ENCODE measurements at regions not wholly inside any gene's neighbourhood (a gene's known extent, or its start where the extent isn't known, plus 50 kb on each side); places are given as distances from the start of the nearest gene placed in this dataset.

DNA sequence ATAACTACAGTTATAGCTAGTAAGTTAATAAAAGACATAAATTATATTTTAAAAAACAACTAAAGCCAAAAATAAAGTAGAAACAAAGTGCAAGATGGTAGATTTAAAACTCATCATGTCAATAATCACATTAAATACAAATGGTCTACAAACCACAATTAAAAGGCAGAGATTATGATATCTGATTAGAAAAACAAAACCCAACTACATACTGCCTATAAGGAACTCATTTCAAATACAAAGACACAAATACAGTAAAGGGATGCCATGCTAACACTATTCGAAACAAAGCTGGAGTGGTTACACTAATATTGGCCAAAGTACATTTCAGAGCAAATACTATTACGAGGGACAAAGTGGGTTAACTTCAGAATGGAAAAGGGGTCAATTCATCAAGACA lies 426.5 kb downstream of the SHQ1 start:
- DNase-seq, result no peak

DNA sequence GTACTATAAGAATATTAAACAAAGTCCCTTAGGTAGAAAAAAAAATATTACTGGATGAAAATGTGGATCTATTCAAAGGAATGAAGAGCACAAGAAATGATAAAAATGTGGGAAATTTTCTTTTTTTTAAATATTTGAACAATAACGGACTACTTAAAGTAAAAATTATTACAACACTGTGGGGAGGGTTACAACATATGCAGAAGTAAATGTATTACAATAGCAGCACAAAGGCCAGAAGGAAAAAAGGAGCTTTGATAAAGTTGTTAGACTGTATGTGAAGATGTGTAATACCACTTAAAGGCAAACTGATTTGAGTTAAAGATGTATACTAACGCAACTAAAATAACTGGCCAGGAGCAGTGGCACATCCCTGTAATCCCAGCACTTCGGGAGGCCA lies 427.1 kb downstream of the SHQ1 start:
- DNase-seq, result no peak

DNA sequence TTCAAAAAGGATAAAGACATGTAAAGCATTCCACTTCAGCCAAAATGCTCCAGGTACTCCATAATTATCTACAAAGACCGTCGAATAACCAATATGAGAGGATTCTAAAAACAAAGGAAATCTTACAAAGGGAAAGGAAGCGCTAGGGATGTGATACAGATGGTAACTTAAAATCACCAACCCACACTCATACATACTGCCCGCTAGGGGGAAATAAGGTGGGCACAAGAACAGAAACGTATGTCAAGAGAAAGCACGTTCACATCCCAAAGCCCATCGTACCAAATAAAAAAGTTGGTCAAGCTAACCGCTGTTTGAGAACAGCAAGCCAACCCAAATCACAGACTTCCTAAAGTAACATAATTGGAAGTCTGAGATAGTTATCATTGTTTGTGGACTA lies 429.4 kb downstream of the SHQ1 start:
- DNase-seq, result no peak

DNA sequence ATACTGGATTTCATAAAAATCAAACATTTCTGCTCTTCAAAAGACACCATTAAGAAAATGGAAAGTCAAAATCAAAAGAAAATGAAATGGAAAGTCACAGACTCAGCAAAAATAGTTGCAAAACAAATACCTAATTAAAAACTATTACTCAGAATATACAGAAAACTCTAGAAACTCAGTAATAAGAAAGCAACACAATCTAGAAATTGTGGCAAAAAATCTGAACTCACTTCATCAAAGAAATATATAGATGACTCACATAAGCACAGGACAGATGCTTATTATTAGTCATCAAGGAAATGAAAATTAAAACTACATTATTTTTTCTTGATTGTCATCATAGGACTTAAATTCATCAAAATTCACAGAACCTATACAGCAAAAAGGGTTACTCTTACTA lies 430.0 kb downstream of the SHQ1 start:
- no peak for DNase-seq

DNA sequence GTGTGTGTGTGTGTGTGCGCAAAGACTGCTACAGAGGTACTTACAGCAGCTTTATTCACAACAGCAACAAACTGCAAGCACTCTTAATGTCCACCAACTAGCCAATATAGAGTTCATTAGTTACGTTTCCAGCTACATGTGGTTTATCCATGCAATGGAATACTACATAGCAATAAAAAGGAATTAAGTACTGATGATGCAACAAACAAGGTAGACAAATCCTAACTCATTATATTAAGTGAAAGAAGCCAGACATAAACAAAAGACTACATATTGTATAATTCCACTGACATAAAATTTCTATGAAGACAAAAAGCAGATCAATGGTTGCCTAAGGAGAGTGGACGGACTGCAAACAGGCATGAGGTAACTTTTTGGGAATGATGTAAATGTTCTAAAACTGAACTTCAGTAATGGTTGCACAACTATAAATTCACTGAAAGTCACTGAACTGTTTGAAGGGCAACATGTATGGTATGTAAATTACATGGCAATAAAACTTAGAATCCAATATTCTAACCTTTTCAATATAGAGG lies 433.7 kb downstream of the SHQ1 start:
- DNase-seq, result no peak

DNA sequence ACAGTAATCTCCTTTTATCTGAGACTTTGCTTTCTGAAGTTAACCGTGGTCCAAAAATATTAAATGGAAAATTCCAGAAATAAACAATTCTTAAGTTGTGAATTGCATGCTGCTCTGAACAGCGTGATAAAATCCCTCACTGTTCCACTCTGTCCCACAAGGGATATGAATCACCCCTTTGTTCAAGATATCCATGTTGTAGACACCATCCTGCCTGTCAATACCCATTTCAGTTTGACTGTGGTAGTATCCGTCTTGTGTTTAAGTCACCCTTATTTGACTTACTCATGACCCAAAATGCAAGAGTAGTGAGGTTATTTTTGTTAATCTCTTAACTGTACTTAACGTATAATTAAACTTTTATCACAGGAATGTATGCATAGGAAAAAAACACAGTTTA lies 435.0 kb downstream of the SHQ1 start:
- DNase-seq, result no peak

DNA sequence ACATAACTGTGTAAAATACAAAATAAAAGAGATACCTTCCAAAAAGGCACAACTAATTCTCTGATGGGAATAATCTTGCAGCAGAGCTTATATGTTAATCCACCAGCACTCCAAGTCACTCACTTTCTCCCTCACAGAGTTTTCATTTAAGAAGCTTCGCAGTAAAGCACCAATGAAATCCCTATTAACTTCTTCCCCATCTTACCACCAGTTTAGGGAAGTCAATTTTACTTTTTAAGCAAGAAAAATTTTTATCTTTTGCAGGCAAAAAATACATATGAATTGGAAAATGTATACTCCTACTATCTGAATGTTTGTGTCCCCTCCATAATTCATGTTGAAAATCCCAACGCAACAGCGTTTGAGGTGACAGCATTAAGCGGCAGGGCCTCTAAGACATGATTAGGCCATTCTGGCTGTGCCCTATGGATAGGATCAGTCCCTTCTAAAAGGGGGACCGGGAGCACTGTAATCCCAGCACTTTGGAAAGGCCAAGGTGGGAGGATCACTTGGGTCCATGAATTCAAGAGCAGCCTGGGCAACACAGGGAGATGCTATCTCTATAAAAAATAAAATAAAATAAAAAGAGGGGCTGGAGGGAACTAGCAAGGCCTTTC lies 435.8 kb downstream of the SHQ1 start:
- DNase-seq, result no peak

DNA sequence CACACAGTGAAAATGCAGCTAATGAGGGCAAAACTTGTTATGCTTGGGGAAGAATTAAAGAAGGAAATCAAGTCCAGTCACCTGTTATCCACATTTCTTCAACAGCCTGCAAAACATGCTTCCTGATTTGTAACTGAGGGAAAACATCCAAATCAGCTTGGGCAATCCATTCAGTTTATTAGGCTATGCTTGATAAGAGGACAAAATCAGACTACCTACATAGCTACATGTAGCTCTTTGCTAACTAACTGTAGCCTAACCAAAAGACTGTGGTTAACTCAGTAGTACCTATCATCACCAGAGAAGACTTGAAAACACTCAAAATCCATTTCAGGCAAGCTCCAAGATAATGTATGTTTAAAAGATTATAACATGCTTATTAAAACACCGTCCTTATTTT lies 436.4 kb downstream of the SHQ1 start:
- no peak for DNase-seq

DNA sequence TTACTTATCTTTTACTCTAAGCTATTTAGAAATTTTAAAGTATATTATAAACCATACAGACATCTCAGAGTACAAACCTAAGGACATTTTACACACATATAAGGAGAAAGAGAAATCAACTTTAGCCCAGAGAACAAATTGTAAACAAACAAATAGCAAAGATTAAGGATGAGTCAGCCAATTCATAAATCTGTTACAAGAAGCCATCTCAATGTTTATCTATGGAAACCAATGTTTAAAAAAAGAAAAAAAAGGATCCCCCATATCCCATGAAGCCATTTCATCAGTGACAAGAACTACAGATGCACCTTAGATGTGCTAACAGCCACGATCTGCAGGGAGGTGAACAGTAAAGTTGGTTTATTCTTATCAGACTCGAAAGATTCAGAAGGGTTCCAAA lies 437.1 kb downstream of the SHQ1 start:
- no peak for DNase-seq

DNA sequence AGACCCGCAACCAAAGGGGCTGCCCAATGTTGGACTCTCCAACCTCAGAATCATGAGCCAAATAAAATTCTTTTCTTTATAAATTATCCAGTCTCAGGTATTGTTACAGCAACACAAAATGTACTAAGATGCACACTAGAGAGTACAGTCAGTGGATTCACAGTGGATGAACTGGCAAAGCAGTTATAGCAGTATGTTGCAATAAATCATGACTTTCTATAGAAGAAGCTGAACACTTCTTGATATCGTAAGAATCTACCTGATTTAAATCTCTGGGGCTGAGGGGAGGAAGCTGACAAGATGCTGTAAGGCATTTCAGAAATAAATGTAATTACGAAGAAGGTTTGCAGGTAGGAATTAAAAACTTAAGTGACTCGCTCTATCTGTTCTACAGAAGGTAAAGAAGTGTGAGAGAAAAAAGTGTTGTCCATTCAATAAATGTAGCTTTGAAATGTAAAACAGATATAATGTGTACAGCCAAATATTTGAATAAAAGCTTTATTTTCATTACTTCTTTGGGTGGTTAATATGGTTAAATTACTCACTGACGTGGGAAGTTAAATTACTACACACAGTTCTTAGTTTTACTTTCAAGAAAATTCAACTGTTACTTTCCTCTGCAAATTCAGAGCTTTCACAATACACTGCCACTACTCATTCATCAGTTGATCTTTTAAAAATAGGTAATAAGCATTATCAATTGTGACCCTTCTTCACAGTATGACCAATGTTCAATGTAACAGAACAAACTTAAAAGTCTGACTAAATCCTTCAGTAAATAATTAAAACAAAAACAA lies 439.1 kb downstream of the SHQ1 start:
- DNase-seq, result no peak

DNA sequence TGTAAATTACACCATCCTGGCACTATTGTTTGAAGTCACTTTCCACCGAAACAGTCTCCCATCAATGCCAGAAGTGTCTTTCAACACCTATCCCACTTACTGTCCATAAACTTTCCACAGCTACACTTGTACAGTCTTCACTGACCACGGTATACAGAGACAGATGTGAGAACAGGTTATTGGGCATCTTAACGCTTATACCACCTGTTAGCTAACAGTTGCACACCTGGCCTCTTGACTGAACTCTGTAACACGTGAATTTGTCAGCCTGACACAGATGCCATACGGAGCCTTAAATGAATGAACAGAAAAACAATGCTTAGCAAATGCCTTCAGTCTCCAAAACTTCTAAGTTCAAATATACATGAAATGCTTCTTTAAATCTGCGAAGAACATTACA lies 440.5 kb downstream of the SHQ1 start:
- no peak for DNase-seq

DNA sequence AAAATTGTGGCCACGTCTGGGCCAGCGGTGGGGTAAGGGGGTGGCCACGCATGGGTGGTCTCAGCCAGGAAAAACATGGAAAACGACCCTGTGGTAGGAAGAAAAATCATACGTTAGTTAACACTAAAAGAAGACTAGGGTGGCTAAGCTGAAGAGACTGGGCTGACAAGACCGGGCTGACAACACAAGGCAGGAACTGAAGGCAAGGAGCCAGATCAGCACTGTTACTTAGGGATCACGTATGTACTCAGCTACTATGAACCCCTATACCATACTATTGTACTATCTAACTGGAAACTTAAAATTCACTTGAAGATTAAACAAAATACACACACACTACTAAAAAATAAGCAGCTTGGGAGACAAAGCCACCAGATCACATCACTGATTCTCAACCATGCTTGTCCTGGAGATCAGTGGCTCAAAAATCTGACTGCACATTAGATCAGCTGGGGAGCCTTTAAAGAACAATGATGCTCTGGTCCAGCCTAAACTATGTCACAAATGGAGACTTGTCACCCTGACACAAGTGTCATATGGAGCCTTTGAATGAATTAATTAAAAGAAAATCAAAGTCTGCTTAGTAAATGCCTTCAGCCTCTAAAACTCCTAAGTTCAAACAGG lies 442.2 kb downstream of the SHQ1 start:
- DNase-seq, result no peak

DNA sequence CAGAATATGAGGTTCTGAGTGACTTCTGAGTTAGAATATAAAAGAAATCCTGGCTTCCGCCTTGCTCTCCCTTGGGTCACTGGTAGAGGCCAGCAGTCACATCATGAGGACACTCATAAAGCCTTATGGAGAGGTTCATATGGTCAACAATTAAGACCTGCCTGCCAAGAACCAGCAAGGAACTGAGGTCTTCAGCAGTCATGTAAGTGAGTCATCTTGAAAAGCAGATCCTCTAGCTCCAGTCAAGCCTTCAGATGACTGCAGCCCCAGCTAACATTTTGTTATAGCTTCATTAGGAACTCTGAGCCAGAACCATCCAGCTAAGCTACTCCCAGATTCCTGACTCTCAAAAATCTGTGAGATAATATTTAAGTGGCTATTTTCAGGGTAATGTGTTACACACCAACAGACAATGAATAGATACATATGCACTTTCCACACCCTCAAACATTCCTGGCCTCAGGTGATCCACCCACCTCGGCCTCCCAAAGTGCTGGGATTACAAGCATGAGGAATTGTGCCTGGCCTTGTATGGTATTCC lies 447.2 kb downstream of the SHQ1 start:
- no peak for DNase-seq

DNA sequence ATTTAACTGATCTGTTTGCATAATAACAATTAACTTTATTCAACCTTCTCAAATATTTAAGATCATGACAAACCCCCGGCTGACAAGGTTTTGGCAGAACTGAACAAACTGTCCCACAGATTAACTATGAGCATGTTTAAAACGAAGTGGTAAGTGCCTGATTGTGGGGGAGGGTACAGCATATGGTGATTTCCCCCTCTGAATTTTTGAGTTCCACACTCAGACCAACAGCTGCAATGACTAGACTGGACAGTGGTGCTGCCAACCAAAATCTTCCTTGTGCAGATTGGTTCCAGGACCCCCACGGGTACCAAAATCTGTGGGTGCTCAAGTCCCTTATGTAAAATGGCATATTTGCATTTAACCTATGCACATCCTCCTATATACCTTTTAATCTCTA lies 449.5 kb downstream of the SHQ1 start:
- no peak for DNase-seq

DNA sequence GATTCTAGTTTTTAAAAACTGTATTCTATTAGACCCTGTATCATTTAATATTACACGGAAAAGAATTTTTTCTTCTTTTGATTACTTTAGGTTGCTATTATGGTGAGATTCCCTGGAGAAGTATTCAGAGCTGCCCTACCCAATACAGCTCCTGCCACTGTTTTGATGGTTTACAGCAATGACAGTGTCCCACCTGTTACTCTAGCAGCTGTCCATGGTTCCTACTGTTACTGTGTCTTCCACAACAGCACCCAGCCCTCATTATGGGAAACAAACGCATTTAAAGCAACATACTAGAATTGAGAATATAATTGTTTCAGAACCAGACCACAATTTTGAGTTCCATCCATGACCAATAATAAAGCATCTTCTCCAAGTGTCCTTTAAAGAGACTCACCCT lies 450.7 kb downstream of the SHQ1 start:
- DNase-seq, result no peak

DNA sequence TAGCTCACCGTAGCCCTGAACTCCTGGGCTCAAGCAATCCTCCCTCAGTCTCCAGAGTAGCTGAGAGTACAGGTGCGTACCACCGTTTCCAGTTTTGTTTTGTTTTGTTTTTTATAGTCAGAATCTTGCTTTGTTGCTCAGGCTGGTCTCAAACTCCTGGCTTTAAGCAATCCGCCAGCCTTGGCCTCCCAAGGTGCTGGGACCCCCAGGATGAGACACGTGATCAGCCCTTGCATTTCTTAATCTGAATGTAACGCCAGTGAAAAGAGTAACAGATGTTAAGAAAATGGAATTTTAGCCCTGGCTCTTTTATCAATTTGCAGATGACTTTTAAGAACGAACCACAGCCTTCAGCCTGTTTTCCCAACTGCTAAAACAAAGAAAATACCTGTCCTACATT lies 451.3 kb downstream of the SHQ1 start:
- DNase-seq, result no peak

DNA sequence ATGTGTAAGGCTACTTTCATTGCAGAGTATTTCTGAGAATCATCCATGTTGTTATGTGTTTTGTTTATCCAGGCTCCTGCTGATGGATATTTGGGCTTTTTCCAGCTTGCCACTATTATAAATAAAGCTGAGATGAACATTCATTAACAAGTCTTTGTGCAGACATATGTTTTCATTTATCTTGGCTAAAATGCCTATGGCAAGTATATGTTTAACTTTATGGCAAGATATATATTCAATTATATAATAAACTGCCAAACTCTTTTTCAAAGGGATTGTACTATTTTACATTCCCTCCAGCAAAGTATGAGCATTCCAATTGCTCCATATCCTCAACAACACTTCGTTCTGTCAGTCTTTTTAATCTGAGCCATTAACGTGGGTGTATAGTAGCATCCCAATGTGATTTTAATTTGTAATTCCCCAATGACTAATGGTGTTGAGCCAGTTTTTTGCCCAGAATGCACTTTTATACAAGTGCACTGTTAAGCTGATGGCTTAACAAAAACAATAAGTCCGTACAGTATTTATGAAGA lies 452.4 kb downstream of the SHQ1 start:
- DNase-seq, result no peak

DNA sequence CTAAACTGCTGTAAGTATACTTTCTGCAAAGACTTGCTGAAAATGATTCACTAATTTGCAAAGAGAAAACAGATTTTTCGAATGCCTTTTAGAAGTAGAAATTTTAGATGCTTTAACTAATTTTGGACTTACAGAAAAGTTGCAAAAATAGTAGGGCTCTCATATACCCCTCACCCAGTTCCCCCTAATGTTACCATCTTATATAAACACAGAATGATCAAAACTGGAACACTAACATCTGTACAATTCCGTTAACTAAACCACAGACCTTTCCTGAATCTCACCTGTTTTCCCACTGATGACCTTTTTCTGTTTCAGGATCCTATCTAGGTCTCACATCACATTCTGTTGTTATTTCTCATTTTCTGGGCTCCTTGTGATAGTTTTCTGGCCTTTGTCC lies 454.8 kb downstream of the SHQ1 start:
- no peak for DNase-seq

DNA sequence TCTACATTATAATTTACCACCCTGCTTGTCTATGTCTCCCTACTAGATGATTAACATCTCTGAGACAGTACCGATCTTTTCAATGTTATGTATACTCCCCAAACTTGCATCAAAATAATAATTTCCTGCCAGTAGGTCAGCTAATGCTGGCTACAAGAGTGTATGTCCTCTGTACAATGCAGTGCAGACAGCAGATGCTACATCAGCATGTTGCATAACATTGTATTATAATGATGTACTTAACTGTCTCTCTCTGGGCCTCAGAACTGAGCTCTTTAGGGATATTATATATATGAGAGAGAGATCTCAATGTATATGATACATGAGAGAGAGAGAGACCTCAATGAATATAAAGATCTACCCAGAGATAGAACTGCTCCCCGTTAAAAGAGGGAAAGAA lies 456.6 kb downstream of the SHQ1 start:
- DNase-seq, result no peak

DNA sequence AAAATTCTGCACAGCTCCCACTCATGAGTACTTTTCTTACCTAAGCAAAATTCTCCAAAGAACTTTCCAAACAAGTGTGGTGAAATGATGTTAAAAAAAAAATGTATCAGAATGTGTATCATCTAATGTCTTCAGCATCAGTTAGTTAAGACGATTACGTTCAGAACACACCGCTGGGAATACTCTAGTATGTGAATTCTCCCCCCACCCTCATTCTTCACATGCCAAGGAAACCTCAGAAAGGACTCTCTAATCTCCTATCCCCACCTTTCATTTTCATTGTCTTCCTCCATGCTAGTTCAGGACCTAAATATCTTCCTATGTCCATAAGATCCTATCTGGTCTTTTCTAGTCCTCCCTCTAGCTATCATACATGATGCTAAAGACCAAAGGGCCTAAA lies 457.4 kb downstream of the SHQ1 start:
- no peak for DNase-seq

DNA sequence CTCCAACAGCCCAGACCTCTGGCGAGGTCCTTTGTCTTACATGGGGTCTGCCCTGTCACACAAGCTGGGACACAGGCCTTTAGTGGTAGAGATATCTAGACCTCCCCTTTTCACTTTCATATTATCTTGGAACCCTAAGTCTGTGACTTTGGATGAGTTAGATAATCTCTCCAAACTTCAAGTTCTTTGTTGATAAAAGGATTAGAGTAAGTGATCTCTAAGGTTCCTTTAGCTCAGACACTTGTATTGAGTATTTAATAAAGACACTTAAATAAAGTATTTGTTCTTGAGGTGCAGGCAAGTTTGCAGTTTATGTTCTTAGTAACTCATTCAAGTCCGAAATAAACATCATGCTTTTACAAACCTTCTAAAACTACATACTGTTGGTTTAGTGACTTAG lies 459.6 kb downstream of the SHQ1 start:
- no peak for DNase-seq

DNA sequence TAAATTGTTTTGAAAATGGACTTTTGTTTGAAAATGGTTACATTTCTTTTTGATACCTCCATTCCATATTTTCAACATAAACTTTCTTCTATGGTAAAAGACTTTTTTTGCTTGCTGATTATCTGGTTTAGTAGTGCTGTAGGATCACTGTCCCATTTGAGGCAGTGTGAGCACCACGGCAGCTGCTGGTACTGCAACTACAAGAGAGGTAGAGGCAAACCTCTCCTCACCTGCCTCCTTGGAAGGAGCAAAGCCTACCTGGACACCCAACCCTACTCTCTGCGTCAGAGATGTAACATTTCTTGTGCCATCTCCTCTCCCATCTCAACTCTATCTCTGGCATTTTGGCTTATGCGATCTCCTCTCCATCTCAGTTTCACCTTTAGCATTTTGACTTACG lies 460.1 kb downstream of the SHQ1 start:
- DNase-seq, result no peak

DNA sequence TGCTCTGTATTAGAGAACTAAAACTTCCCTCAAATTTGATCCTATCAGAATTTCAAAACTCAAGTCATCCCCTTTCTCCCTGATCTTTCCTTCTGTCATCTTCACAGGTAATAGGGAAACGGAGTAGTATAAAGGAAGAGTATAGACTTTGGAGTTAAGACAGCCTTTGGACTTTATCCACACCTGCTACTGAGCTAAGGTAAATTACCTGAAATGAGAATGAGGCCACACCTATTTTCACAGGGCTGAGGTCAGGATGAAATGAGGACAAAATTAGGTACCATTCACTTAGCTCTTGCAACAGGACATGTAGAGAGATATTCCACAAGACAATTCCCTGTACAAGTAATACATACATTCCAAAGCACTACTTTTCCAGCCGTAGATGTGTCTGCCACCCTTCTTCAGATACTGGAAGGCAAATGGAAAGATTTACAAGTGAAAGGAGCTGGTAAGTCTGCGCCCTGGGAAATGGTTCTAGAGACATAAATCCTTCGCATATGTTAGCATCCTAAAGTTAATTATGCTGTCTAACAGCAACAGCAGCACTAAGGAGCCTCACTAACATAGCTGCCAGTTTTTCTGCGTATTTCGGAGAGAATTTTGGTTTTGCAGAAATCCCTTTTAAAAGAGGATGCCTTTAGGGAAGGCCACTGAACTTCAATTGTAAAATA lies 461.8 kb downstream of the SHQ1 start:
- no peak for DNase-seq

Measured in activated naive CD4-positive, alpha-beta T cell treated with Interleukin-2 at 50 U/mL for 16 hours (primary cell).